ENCODE measurements at regions not wholly inside any gene's neighbourhood (a gene's known extent, or its start where the extent isn't known, plus 50 kb on each side); places are given as distances from the start of the nearest gene placed in this dataset.

- no peaks in the 10 kb centered on the region for H4K20me1 ChIP-seq (replicated peaks; ENCODE audit: control insufficient read depth, insufficient read depth, low read length)
- no peak overlapping the region for H3K9ac ChIP-seq (ENCODE audit: insufficient read depth in 1 of 2, low read depth in 2 of 2, low read length in 2 of 2)
- H3K4me2 ChIP-seq (ENCODE audit: insufficient read depth, low read length), result no peak overlapping the region
- DNase-seq (ENCODE audit: extremely low read depth in 1 of 4, low spot score in 3 of 4), result no peak
- H3K9me3 ChIP-seq (replicated peaks; ENCODE audit: control insufficient read depth, insufficient read depth, low read depth, low read length), result no peaks in the 10 kb centered on the region
- H3K36me3 ChIP-seq (ENCODE audit: control insufficient read depth, insufficient read depth, low read length), result no peaks in the 10 kb centered on the region
- intact Hi-C loops (cut with micrococcal nuclease), result no loop called here
- in situ Hi-C loops (cut with MboI), result no loop called here
- POLR2A ChIA-PET, result no interaction called here
- ATAC-seq, result no peak
- no peaks in the 10 kb centered on the region for H3K4me1 ChIP-seq (replicated peaks in 1 of 2; ENCODE audit: control insufficient read depth in 2 of 2, insufficient read depth in 2 of 2, low read length in 2 of 2)
- no peaks in the 10 kb centered on the region for H3K27me3 ChIP-seq (ENCODE audit: control insufficient read depth in 2 of 2, insufficient read depth in 2 of 2, low read length in 2 of 2)
- no peak overlapping the region for H3K27ac ChIP-seq (ENCODE audit: extremely low read depth, low read depth, low read length)
- TF ChIP-seq HNRNPLL (IDR thresholded peaks at IDR 0.05; ENCODE audit: low read depth, low read length, poor library complexity, severe bottlenecking) (no peak), RNF2 (IDR thresholded peaks at IDR 0.05) (no peak), JUN (IDR thresholded peaks at IDR 0.05; ENCODE audit: borderline replicate concordance, low read depth, low read length) (no peak), JUN (CRISPR knock-in tag; IDR thresholded peaks at IDR 0.05; ENCODE audit: borderline replicate concordance) (no peak), JUND (IDR thresholded peaks at IDR 0.05; ENCODE audit: borderline replicate concordance, low read depth, low read length) (no peak), JUND (tag; IDR thresholded peaks at IDR 0.05; ENCODE audit: borderline replicate concordance, low read depth, low read length) (no peak), FIP1L1 (IDR thresholded peaks at IDR 0.05; ENCODE audit: low read depth, low read length, poor library complexity, severe bottlenecking) (no peak), MTA1 (IDR thresholded peaks at IDR 0.05; ENCODE audit: borderline replicate concordance) (no peak), EZH2 (IDR thresholded peaks at IDR 0.05; ENCODE audit: borderline replicate concordance, low read depth, low read length) (no peak)
- no peaks in the 10 kb centered on the region for H3K9me1 ChIP-seq (ENCODE audit: control insufficient read depth, insufficient read depth, low read length)
- CTCF ChIA-PET (ENCODE audit: low intra/inter-chr PET ratio), result no interaction called here
- no peak overlapping the region for H3K4me3 ChIP-seq
- BruUV-seq (replicated peaks), result no TSS peak
- no peak for FAIRE-seq
- H3K79me2 ChIP-seq (ENCODE audit: control insufficient read depth, insufficient read depth, low read length), result no peaks in the 10 kb centered on the region
- no peak overlapping the region for H2AFZ ChIP-seq (ENCODE audit: low read depth, low read length)
These were observed 390.4 kb upstream of the PRR16 start for GRCh38 chr5:120073722-120074121.

All from K562 (cell line).